Esophagus (tissue), 2 donors: ENCODE measurements at regions not wholly inside any gene's neighbourhood (a gene's known extent, or its start where the extent isn't known, plus 50 kb on each side); places are given as distances from the start of the nearest gene placed in this dataset.
A peak's percentile ranks its signal among the peaks of the same experiment; 100 is the strongest.
"Not testable (repeated sequence)": the region's sequence is repeated elsewhere in the genome, so short reads cannot be mapped to it uniquely, and the experiment has no call there.

Source experiments
- H3K27ac ChIP-seq, 2 donors: one replicate each; pipeline ENCODE4 v1.5.1; 2013; ENCODE audit warnings: low read depth in 2 of 2, mild to moderate bottlenecking in 2 of 2, inconsistent platforms in 1 of 2, low read length in 1 of 2, moderate library complexity in 1 of 2
- H3K27me3 ChIP-seq, 2 donors: one replicate each; pipeline ENCODE4 v1.6.1; 2013; ENCODE audit warnings: low read length in 2 of 2, control low read depth in 1 of 2, mild to moderate bottlenecking in 1 of 2; ENCODE audit not compliant: insufficient read depth in 2 of 2, control insufficient read depth in 1 of 2
- H3K36me3 ChIP-seq, 2 donors: one replicate each; pipeline ENCODE4 v1.6.1; 2013; ENCODE audit warnings: low read length in 1 of 2; ENCODE audit not compliant: control insufficient read depth in 2 of 2, insufficient read depth in 2 of 2
- H3K4me1 ChIP-seq, 2 donors: one replicate each; pipeline ENCODE4 v1.6.1; 2013; ENCODE audit warnings: low read length in 1 of 2; ENCODE audit not compliant: control insufficient read depth in 2 of 2, insufficient read depth in 2 of 2
- H3K4me3 ChIP-seq, 2 donors: one replicate each; pipeline ENCODE4 v1.5.1; 2013; ENCODE audit warnings: low read length in 2 of 2, mild to moderate bottlenecking in 2 of 2, low read depth in 1 of 2, moderate library complexity in 1 of 2
- H3K9me3 ChIP-seq, 2 donors: one replicate each; pipeline ENCODE4 v1.6.1; 2013; ENCODE audit warnings: mild to moderate bottlenecking in 2 of 2, low read depth in 1 of 2, low read length in 1 of 2, moderate library complexity in 1 of 2; ENCODE audit not compliant: control insufficient read depth in 2 of 2, insufficient read depth in 1 of 2
- WGBS, 2 donors: extraction: QIAGEN DNeasy Blood & Tissue Kit; methylation state at CpG; one replicate each; pipeline ENCODE4 v1.1.7; 2013; 5-methylcytosine and 5-hydroxymethylcytosine counted together
- donor health status: healthy with polysubstance abuse.
- donor health status: Bipolar disorder and iron deficiency.

GRCh38 chr15:69673291-69673881 lies 220.8 kb downstream of the RPLP1 start:
- H3K4me3 ChIP-seq = no peak overlapping the region
- H3K36me3 ChIP-seq = no peaks in the 10 kb centered on the region
- 78 to 84% methylated on average over 11 of the region's 11 CpGs for WGBS, 2 donors
- H3K4me1 ChIP-seq = no peaks in the 10 kb centered on the region
- H3K27ac ChIP-seq = no peak overlapping the region
- H3K9me3 ChIP-seq = no peaks in the 10 kb centered on the region
- H3K27me3 ChIP-seq = no peaks in the 10 kb centered on the region

- H3K27me3 ChIP-seq = no peaks in the 10 kb centered on the region
- H3K27ac ChIP-seq = no peak overlapping the region
- no peaks in the 10 kb centered on the region for H3K36me3 ChIP-seq
- H3K4me1 ChIP-seq = no peaks in the 10 kb centered on the region
- H3K9me3 ChIP-seq = no peaks in the 10 kb centered on the region
- no peak overlapping the region for H3K4me3 ChIP-seq
- 82 to 90% methylated on average over 2 of the region's 2 CpGs for WGBS, 2 donors
These were observed 223.1 kb downstream of the RPLP1 start for GRCh38 chr15:69675731-69676130.

GRCh38 chr15:69677403-69677802 lies 224.8 kb downstream of the RPLP1 start:
- no peaks in the 10 kb centered on the region for H3K36me3 ChIP-seq
- no peak overlapping the region for H3K4me3 ChIP-seq
- H3K9me3 ChIP-seq = no peaks in the 10 kb centered on the region
- WGBS, 2 donors = 65 to 79% methylated on average over 4 of the region's 4 CpGs
- no peak overlapping the region for H3K27ac ChIP-seq
- no peaks in the 10 kb centered on the region for H3K27me3 ChIP-seq
- no peaks in the 10 kb centered on the region for H3K4me1 ChIP-seq

- Histone ChIP-seq H3K36me3 (no peaks in the 10 kb centered on the region), H3K4me1 (no peaks in the 10 kb centered on the region), H3K27me3 (no peaks in the 10 kb centered on the region), H3K9me3 (no peaks in the 10 kb centered on the region), H3K4me3 (no peak overlapping the region), H3K27ac (no peak overlapping the region)
- 72 to 75% methylated on average over 9 of the region's 9 CpGs for WGBS, 2 donors
These were observed 227.1 kb downstream of the RPLP1 start for GRCh38 chr15:69679623-69680228.

- H3K4me3 ChIP-seq, H3K27me3 ChIP-seq, H3K27ac ChIP-seq, H3K9me3 ChIP-seq, H3K4me1 ChIP-seq, H3K36me3 ChIP-seq: not testable (repeated sequence)
- 82 to 85% methylated on average over 4 of the region's 4 CpGs for WGBS, 2 donors
These were observed 232.2 kb downstream of the RPLP1 start for GRCh38 chr15:69684823-69685222.

GRCh38 chr15:69685512-69686452 lies 233.2 kb downstream of the RPLP1 start:
- peaks cover 0 to 4% of the 10 kb centered on the region in 2 donors for H3K4me1 ChIP-seq
- no peaks in the 10 kb centered on the region for H3K27me3 ChIP-seq
- no peak overlapping the region for H3K4me3 ChIP-seq
- no peaks in the 10 kb centered on the region for H3K36me3 ChIP-seq
- H3K27ac ChIP-seq = peak overlapping the region; percentile 31 to 78
- WGBS, 2 donors = 37 to 52% methylated on average over 8 of the region's 8 CpGs
- H3K9me3 ChIP-seq = peaks cover 5 to 13% of the 10 kb centered on the region in 2 donors

GRCh38 chr15:69686626-69687025 lies 234.0 kb downstream of the RPLP1 start:
- Histone ChIP-seq H3K27ac (no peak overlapping the region), H3K4me1 (peaks cover 0 to 4% of the 10 kb centered on the region in 2 donors), H3K9me3 (peaks cover 5 to 13% of the 10 kb centered on the region in 2 donors), H3K27me3 (no peaks in the 10 kb centered on the region), H3K4me3 (no peak overlapping the region), H3K36me3 (no peaks in the 10 kb centered on the region)
- 83 to 87% methylated on average over 7 of the region's 7 CpGs for WGBS, 2 donors

- Histone ChIP-seq H3K36me3 (no peaks in the 10 kb centered on the region), H3K4me3 (no peak overlapping the region), H3K27ac (no peak overlapping the region), H3K9me3 (peaks cover 5 to 13% of the 10 kb centered on the region in 2 donors), H3K27me3 (peaks cover 0 to 2% of the 10 kb centered on the region in 2 donors), H3K4me1 (peaks cover 0 to 4% of the 10 kb centered on the region in 2 donors)
- WGBS, 2 donors = 92 to 100% methylated on average over 1 of the region's 1 CpG
These were observed 236.5 kb downstream of the RPLP1 start for GRCh38 chr15:69689133-69689532.

- H3K27me3 ChIP-seq = peaks cover 0 to 2% of the 10 kb centered on the region in 2 donors
- WGBS, 2 donors = 91 to 92% methylated on average over 7 of the region's 7 CpGs
- no peaks in the 10 kb centered on the region for H3K36me3 ChIP-seq
- H3K27ac ChIP-seq = no peak overlapping the region
- H3K4me1 ChIP-seq = no peaks in the 10 kb centered on the region
- H3K4me3 ChIP-seq = no peak overlapping the region
- H3K9me3 ChIP-seq = peaks cover 5 to 13% of the 10 kb centered on the region in 2 donors
These were observed 238.8 kb downstream of the RPLP1 start for GRCh38 chr15:69691307-69692015.
